ENCODE measurements at regions not wholly inside any gene's neighbourhood (a gene's known extent, or its start where the extent isn't known, plus 50 kb on each side); places are given as distances from the start of the nearest gene placed in this dataset.

DNA sequence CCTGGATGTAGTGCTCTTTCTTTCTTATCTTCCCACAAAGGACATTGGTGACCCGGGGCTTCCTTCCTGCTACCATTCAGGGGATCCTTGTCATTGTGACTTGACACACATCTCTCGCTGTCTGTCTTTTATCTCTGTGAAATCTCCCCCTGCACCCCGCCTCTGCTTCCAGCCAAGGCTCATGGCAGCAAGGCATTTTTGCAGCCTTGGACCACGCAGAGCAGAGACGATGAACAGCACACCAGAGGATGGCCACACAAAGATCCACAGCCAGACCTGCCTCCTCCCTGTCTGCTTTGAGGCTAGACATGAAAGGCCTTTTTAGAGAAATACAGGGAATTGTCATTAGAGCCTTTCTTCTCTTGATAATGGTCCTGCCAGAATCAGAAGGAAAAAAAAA is 549.1 kb downstream of the CDK5RAP2 start:
- no peaks in the 10 kb centered on the region for H3K4me1 Mint-ChIP-seq (ENCODE audit: insufficient read depth, unreplicated experiment)
- H3K36me3 Mint-ChIP-seq (ENCODE audit: insufficient read depth, unreplicated experiment): no peaks in the 10 kb centered on the region
- no peak for DNase-seq (ENCODE audit: unreplicated experiment)
- H3K9me3 Mint-ChIP-seq (ENCODE audit: unreplicated experiment): no peaks in the 10 kb centered on the region
- ChIA-PET POLR2A (no interaction called here), CTCF (interaction anchor here (0.8 kb wide), 1 partner anchor 62 kb away, joined by 4 read pairs; no protein-coding TSS in a partner anchor)
- intact Hi-C loops (cut with micrococcal nuclease): no loop called here
- BruUV-seq (replicated peaks): no TSS peak
- no peak for TF ChIP-seq CTCF (IDR thresholded peaks at IDR 0.05; ENCODE audit: unreplicated experiment)
- H3K4me3 Mint-ChIP-seq (ENCODE audit: unreplicated experiment): no peak overlapping the region
- H3K27me3 Mint-ChIP-seq (ENCODE audit: insufficient read depth, unreplicated experiment): no peaks in the 10 kb centered on the region
- no peak overlapping the region for H3K27ac Mint-ChIP-seq (ENCODE audit: low read depth, unreplicated experiment)

- DNase-seq (ENCODE audit: unreplicated experiment): no peak
- H3K27ac Mint-ChIP-seq (ENCODE audit: low read depth, unreplicated experiment): no peak overlapping the region
- no peaks in the 10 kb centered on the region for H3K36me3 Mint-ChIP-seq (ENCODE audit: insufficient read depth, unreplicated experiment)
- ChIA-PET CTCF (no interaction called here), POLR2A (no interaction called here)
- H3K9me3 Mint-ChIP-seq (ENCODE audit: unreplicated experiment): peaks cover 6% of the 10 kb centered on the region
- intact Hi-C loops (cut with micrococcal nuclease): no loop called here
- no peaks in the 10 kb centered on the region for H3K4me1 Mint-ChIP-seq (ENCODE audit: insufficient read depth, unreplicated experiment)
- no peak overlapping the region for H3K4me3 Mint-ChIP-seq (ENCODE audit: unreplicated experiment)
- TF ChIP-seq CTCF (IDR thresholded peaks at IDR 0.05; ENCODE audit: unreplicated experiment): no peak
- no TSS peak for BruUV-seq (replicated peaks)
- no peaks in the 10 kb centered on the region for H3K27me3 Mint-ChIP-seq (ENCODE audit: insufficient read depth, unreplicated experiment)
These were observed 561.4 kb downstream of the CDK5RAP2 start for GRCh38 chr9:120018550-120018949.

DNA sequence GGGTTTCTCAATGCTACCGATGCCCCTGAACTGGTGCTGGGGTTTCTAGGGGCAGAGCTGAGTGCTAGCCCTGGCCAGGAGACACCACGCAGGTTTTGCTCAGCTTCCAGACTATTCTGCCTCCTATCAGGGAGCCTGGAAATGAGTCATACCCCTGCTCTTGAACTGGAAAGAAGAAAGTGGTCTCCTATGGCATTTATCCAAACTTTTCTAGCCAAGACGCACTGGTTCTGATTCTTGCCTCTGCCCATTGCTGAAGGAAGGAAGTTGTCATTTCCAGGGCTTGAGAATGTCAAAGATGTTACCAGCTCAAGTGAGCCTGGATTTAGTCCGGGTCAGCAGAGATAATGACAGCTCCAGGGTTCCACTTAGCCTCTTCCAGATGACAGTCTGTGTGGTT is 561.9 kb downstream of the CDK5RAP2 start:
- no TSS peak for BruUV-seq (replicated peaks)
- no peak overlapping the region for H3K4me3 Mint-ChIP-seq (ENCODE audit: unreplicated experiment)
- intact Hi-C loops (cut with micrococcal nuclease): no loop called here
- DNase-seq (ENCODE audit: unreplicated experiment): no peak
- H3K27me3 Mint-ChIP-seq (ENCODE audit: insufficient read depth, unreplicated experiment): no peaks in the 10 kb centered on the region
- H3K27ac Mint-ChIP-seq (ENCODE audit: low read depth, unreplicated experiment): no peak overlapping the region
- CTCF ChIA-PET: no interaction called here
- H3K36me3 Mint-ChIP-seq (ENCODE audit: insufficient read depth, unreplicated experiment): no peaks in the 10 kb centered on the region
- POLR2A ChIA-PET: no interaction called here
- H3K9me3 Mint-ChIP-seq (ENCODE audit: unreplicated experiment): peaks cover 2% of the 10 kb centered on the region
- no peaks in the 10 kb centered on the region for H3K4me1 Mint-ChIP-seq (ENCODE audit: insufficient read depth, unreplicated experiment)
- no peak for TF ChIP-seq CTCF (IDR thresholded peaks at IDR 0.05; ENCODE audit: unreplicated experiment)

DNA sequence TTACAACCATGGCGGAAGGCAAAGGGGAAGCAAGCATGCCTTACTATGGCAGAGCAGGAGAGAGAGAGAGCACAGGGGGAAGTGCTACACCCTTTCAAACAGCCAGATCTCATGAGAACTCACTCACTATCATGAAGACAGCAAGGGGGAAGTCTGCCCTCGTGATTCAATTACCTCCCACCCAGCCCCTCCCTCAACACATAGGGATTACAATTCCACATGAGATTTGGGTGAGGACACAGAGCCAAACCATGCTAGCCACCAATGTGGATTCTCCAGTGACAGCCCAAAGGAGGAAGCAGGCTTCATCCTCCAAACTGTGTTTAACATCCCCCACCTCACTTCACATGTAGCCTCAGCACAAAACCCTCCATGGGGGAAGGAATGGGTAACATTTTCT is 563.7 kb downstream of the CDK5RAP2 start:
- ChIA-PET POLR2A (no interaction called here), CTCF (interaction anchor here (1.0 kb wide), 1 partner anchor 11 kb away, joined by 3 read pairs; no protein-coding TSS in a partner anchor)
- H3K27me3 Mint-ChIP-seq (ENCODE audit: insufficient read depth, unreplicated experiment): no peaks in the 10 kb centered on the region
- intact Hi-C loops (cut with micrococcal nuclease): no loop called here
- no peaks in the 10 kb centered on the region for H3K9me3 Mint-ChIP-seq (ENCODE audit: unreplicated experiment)
- H3K27ac Mint-ChIP-seq (ENCODE audit: low read depth, unreplicated experiment): no peak overlapping the region
- no peaks in the 10 kb centered on the region for H3K4me1 Mint-ChIP-seq (ENCODE audit: insufficient read depth, unreplicated experiment)
- no peak for TF ChIP-seq CTCF (IDR thresholded peaks at IDR 0.05; ENCODE audit: unreplicated experiment)
- no TSS peak for BruUV-seq (replicated peaks)
- DNase-seq (ENCODE audit: unreplicated experiment): no peak
- no peaks in the 10 kb centered on the region for H3K36me3 Mint-ChIP-seq (ENCODE audit: insufficient read depth, unreplicated experiment)
- H3K4me3 Mint-ChIP-seq (ENCODE audit: unreplicated experiment): no peak overlapping the region

Data from MCF 10A (cell line).